RCC 7860 (cell line): ENCODE measurements at regions not wholly inside any gene's neighbourhood (a gene's known extent, or its start where the extent isn't known, plus 50 kb on each side); places are given as distances from the start of the nearest gene placed in this dataset.
"Not testable (repeated sequence)": the region's sequence is repeated elsewhere in the genome, so short reads cannot be mapped to it uniquely, and the experiment has no call there.

Experiments used
- DNase-seq: peaks from one replicate; pipeline ENCODE4 v3.0.0-alpha.2; 2015; ENCODE audit warnings: low spot score
- FAIRE-seq: peaks from 2 replicates; lab custom pipeline; 2012; peaks lifted over from hg19 to GRCh38; lab: Jason Lieb, UNC

DNA sequence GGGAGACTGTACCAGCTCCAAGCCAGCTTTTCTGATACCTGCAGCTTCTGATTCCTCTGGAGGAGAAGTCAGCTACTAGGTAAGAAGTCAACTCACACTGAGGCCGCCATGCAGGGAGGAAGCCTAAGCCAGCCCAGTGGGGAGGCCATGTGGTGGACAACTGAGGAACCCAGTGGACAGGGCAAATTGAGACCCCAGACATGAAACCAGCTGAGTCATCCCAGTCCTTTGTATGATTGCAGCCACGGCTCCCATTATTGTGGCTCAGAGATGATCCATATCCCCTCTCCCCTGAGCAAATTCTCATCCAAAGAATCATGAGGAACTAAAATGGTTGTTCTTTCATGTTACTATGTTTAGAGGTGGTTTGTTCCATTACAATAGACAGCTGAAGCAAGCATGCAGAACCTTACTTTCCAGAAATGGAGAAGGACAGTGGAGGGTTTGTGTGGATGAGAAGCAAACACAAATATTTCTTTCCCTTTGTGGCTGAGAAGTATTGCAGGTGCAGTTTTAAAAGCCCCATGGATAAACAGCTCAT is 1147.3 kb upstream of the TMEM132C start:
- DNase-seq, result no peak
- FAIRE-seq, result no peak

DNA sequence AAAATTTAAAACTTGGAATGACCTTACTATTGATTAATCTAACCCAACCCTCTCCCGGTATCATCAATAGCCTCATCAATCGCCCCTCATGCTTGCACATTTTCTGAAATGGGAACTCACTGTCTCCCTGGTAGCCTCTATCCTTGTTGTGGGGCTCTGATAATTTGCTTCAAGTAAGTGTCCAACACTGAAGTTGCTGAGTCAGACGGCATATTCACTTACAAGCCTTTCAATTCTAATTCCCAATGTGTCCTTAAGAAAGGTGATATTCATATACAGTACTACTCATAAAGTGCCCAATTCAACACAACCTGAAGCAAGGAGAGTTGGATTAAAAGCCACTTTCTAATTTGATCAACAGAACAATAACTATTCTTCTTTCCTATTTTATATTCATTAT is 1146.1 kb upstream of the TMEM132C start:
- FAIRE-seq (no peak), DNase-seq (no peak)

DNA sequence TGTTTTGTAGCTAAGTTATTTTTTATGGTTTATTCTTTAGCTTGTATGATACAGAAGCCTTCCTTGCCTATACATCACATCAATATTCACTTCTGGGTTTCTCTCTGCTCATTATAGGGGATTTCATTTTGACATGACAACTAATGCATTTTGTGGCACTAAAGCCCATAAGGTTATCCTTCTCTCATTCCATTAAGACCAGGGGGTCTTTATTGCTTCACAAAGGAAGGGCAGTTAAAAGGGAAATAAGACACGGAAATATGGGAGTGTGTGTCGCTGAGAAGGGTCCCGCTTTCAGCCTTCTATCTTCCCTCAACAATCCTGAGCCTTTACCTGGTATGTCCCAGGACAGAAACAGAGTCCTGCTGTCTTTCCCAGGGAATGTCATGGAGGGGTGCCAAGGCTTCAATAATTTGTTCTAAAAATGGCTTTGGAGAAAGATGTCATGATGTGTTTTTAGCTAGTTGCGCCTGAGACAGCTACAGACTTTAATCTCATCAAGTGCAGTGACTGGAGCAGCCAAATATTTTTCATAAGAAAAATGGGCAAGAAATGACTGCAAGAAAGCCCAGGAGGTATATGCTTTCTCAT is 1145.4 kb upstream of the TMEM132C start:
- FAIRE-seq (no peak), DNase-seq (no peak)

DNA sequence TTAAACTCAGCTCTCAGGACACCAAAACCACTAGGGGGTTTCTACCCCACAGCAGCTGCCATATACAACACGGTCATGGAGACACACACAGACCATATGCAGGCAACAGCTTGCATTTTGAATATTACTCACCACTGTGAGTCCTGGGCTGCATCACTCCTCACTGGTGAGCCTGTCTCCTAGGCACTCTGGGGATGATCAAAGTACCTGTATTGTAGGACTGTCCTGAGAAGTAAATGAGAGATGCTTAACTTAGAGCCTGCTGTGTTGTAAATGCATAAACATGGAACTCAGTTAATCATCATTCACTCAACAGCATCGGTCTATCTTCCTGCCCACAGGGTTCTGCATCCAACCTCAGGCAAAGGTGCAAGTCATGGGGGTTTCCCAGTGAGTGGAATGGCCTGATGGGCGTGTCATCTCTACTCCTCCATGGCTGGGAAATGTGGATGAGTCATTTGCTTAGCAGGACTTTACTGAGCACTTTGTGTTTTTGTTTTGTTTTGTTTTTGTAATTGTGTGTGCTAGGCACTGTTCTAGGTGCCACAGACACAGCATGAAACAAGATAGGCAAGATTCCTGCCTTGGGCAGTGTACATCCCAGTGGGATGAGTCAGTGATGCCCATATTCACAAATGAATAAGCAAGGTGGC is 1141.2 kb upstream of the TMEM132C start:
- DNase-seq (peak; percentile 94), FAIRE-seq (peak; percentile 81)

DNA sequence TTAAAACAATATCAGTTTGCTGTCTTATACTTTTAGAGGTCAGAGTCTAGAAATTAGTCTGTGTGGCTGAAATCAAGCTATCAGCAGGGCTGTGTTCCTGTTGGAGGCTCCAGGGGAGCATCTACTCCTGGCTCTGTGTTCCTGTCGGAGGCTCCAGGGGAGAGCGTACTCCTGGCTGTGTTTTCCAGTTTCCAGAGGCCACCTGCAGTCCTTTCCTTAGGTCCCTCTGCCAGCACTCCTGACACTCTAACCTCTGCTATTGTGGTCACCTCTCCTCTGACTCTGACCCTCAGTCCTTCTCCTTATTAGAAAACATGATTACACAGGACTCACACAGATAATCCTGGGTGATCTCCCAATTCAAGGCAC is 1140.7 kb upstream of the TMEM132C start:
- no peak for DNase-seq
- no peak for FAIRE-seq

DNA sequence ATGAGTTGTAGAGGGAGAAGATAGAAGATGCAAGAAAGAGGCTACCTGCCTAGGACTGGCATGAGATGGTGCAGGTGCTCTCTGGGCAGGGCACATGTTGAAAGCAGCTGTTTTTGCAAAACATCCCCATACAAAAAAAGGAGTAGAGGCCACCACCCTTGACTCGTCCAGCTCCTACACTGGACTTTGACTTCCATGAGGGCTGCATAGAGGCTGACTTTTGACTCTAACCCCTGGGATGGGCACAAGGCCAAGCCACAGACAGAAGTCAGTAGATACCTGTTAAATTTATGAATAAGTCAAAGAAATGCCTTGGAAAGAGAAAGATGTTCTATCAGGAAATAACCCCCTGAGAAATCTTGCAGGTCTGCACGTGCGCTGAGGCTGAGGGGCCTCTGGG is 1139.1 kb upstream of the TMEM132C start:
- DNase-seq, result no peak
- no peak for FAIRE-seq

DNA sequence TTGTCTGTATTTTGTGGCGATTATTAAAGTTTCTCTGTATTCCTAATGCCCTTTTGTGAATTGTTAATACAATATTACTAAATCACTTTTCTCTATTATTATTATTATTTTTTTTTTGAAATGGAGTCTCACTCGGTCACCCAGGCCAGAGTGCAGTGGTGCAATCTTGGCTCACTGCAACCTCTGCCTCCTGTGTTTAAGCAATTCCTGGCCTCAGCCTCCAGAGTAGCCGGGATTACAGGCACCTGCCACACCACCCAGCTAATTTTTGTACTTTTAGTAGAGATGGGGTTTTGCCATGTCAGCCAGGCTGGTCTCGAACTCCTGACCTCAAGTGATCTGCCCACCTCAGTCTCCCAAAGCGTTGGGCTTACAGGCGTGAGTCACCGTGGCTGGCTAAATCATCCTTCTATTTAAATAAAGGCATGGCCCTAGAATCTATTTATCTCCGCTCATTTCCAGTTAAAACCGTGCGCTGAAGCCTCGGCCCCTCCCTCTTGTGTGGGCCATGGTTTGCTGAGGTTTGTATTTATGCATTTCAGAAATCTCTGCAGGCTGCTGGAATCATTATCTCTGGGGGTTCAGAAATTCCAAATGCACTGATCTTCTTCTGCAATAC is 1136.4 kb upstream of the TMEM132C start:
- DNase-seq, result no peak
- FAIRE-seq, result no peak

DNA sequence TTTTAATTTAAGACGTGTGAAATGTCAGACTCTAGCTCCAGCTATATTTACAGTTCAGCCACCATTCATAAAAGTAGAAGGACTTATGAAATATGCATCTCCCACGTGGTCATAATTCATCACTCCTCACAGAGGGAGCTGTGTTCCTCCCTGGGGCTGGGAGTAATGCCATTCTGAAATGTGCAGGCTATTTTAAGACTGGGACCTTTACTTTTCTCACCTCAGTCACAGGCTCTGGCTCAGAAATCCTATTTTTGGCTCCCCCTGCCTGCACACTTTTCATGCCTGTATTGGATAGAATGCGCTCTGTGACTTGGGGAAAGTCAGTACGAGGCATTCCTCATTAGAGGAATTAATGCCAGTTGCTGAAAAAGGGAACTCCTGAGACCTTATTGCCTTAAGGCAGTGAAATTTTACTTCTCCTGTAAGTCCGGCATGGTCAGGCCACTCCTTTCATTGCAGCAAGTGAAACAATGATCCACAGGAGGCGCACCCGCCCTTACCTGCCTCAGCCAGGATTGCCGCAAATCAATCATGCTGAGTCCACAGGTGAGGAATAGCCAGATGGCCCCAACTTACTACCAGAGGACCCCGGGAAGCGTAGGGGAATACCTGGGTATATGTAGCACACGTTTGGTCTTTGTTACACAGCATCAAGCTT is 1133.2 kb upstream of the TMEM132C start:
- DNase-seq (no peak), FAIRE-seq (no peak)

DNA sequence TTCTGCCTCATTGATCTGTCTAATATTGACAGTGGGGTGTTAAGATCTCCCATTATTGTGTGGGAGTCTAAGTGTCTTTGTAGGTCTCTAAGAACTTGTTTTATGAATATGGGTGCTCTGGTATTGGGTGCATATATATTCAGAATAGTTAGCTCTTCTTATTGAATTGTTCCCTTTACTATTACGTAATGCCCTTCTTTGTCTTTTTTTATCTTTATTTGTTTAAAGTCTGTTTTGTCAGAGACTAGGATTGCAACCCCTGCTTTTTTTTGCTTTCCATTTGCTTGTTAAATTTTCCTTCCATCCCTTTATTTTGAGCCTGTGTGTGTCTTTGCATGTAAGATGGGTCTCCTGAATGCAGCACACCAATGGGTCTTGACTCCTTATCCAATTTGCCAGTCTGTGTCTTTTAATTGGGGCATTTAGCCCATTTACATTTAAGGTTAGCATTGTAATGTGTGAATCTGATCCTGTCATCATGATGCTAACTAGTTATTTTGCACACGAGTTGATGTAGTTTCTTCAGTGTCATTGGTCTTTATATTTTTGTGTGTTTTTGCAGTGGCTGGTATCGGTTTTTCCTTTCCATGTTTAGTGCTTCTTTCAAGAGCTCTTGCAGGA is 1126.0 kb upstream of the TMEM132C start:
- FAIRE-seq, DNase-seq: not testable (repeated sequence)

DNA sequence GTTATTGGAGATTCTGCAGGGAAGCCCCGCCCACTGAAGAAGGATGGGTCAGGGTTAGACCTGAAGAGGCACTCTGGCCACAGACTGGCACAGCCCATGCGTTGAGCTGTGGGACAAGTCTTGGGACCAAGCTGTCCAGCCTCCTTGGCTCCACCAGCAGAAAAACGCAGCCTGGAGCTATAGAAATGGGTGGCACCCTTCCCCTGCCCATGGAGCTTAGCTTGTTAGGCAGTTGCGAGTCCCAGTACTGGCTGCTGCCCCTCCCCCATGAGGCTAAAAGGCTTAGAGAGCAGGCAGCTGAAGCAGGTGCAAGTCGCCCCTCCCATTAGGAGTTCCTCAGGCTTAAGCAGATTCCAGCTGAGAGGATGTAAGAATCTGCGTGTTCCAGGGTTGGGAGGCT is 1124.0 kb upstream of the TMEM132C start:
- FAIRE-seq (no peak), DNase-seq (no peak)

DNA sequence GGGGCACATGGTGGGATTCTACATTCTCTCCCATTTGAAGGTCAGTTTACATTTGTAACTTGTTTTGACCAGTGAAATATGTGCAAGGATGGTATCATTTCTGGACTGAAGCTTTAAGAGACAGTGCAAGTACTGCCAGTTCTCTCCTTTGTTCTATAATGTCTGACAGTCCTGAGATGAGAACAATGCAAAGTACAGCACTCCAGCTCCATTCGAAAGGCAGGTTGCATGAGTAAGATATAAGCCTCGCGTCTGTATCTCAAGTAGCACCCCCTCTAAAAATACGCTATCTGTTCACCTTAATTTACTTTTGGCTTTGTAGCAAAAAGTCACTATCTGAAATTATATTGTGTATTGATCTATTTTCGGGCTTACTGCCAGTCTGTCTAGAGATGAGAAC is 1122.2 kb upstream of the TMEM132C start:
- DNase-seq (no peak), FAIRE-seq (no peak)

DNA sequence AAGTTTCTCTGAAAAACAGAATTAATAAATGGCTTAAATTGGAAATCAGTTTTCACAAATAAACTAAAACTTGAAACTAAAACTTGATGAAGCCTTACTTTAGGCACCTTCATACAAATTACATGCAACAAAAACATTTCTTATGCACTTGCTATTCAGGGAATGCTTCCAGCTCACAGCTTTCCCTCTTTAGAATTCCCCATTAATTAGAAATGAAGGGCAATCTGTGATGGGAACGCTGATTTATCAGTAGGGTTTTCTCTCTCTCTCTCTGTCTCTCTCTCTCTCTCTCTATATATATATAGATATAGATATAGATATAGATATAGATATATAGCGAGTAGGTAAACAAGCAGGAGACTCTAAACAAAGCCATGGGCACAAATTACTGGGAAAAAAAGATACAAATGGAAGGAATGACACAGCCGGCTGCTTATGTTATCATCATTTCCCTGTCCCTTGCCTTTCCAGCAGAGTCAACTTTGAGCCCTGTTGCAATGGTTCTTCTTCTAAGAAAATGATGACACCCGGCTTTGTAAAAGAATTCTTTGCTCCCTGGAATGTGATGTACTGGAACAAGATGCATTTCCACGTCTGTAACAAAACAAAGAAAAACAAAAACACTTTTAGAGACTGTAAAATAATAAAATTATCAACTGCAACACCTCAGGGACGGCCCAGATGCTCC is 1121.6 kb upstream of the TMEM132C start:
- no peak for FAIRE-seq
- DNase-seq, result no peak

DNA sequence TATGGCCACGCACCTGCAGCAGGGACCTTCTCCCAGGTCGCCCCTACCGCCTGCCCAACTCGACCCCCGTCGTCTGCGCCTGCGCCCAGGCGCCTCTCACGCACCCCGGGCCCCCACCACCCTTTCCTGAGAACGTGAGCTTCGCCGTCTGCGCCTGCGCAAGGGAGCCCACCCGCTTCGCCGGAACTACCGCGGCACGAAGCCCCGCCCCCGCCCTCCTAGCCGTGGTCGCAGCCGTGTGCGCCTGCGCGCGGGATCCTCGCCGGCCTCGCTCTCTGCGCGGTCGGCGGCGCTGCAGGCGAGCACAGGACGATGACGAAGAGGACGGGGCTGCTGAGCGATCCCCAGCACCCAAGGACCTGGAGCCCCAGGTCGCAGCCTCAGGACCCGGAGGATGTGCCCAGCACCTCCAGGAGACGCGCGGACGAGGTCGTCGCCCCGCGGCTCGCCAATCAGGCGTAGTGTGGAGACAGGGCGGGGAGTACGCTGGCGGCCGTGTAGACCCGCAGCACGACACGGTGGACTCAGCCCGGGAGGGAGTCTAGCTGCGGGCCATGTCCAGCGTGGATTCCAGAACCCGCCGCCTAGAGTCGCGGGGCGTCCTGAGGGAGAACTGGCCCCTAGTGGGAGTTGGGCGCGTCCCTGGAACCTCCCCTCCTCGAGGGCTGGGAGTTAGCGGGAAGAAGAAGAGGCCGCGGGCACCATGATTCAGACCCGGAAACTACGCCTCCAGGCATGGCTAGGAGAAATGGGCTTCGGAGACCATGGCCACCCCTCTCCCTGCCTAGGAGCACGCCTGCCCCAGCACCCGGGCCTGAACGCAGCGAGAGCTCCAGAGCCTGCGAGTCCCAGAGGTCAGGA is 1120.8 kb upstream of the TMEM132C start:
- FAIRE-seq (no peak), DNase-seq (no peak)

DNA sequence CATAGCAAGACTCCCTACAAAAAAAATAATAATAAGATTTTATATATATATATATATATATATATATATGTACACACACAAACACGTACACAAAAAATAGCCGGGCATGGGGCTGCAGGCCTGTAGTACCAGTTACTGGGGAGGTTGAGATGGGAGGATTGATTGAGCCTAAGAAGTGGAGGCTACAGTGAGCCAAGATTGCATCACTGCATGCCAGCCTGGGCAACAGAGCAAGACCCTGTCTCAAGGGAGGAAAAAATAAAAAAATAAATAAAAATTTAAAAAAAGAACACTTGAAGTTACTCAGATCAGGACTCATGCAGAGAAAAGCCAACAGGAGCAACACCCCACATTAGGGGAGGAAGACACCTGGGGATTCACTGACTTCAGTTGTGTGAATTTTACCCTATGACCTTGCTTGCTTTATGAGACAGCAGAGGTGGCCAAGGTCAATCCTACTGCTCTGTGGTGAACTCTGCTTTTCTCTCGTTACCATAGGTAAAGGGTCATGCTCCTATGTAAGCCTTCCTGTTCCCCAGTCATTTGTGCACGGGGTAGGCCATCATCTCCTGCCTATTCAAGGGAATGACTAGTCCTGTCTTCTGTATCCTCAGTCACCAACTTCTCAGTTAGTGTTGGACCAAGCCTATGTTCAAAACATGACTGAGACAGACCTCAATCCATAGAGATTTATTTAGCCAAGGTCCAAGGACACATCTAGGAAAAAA is 1119.8 kb upstream of the TMEM132C start:
- FAIRE-seq (no peak), DNase-seq (no peak)

DNA sequence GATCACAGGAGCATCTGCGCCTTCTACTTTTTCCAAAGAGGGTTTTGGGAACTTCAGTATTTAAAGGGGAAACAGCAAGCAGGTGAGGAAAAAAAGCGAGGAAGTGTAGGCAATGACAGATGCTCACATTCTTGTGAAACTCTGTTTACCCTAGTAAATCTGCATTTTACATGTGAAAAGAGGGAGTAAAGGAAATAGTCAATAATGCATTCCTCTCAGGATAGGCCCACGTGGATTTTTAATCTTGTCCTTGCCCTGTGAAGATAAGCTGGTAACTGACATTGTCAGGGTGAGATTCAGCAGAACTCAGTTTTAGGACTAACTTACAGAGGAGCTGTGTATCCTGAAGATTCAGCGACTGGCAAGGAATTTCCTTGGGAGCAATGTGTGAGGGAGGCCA is 1119.2 kb upstream of the TMEM132C start:
- DNase-seq (no peak), FAIRE-seq (no peak)

DNA sequence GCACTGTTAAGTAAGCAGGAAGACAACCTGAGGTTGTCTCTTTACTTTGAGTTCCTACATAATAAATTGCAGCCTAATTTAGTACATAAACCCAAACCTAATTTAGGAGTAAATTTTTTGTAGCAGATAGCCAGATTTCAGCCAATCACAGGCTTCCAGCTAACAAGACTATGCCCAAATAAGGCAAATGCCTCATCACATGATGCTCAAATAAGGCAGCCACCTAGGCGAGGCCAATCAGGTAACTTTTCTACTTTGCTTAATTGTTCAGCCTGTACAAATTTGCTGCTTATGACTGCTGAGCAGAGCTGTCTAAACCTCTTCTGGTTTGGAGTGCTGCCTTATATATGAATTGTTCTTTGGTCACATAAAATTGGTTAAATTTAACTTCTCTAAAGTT is 1118.7 kb upstream of the TMEM132C start:
- no peak for DNase-seq
- no peak for FAIRE-seq

DNA sequence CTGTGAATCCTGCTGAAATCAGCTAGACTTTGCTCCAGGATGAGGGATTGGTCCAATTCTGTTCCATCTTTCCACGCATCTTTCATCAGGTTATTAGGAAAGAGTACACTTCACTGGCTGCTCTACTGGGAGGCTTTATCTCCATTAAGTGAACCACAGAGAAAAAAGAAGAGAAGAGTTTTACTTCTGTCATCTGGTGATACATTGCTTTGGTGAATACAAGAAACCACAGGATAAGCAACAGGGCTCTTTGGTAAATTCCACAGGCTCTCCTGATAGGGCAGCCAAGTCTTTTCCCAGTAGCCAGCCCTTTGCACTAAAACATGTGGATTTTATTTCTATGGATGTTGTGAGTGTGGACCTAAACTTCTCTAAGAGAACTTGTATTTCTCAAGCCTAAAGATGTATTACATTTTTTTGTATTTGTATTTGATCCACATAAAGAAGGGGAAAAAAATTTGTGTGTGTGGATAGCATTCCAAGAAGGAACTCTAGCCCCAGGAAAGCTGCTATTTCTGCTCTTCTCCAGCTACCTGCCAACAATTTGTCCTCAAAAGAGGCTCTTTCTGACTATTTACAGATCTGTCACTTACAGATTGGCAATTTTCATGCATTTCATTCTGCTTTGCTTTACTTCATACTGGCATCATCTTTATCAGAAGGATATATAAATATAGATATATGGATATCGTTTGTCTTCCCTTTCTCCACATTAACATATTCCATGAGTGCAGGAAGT is 1117.6 kb upstream of the TMEM132C start:
- no peak for DNase-seq
- FAIRE-seq, result no peak

DNA sequence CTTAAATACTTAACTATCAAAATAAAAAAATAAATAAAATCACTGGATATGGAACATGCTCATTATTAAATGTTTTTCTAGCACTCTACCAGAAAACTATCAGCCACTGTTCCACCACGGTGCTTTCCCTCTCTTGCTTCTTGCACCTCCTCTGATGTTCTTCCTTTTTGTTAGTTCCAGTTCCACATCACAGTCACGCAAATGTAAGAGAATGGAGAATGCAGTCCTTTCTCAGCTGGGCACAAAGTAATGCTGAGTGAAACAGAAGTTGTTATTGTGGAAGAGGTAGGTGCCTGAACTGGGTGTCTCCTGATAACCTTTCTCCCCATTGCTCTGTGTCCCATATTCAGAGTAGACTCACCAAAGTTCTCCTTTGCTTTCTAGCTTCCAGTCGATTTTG is 1116.9 kb upstream of the TMEM132C start:
- no peak for FAIRE-seq

DNA sequence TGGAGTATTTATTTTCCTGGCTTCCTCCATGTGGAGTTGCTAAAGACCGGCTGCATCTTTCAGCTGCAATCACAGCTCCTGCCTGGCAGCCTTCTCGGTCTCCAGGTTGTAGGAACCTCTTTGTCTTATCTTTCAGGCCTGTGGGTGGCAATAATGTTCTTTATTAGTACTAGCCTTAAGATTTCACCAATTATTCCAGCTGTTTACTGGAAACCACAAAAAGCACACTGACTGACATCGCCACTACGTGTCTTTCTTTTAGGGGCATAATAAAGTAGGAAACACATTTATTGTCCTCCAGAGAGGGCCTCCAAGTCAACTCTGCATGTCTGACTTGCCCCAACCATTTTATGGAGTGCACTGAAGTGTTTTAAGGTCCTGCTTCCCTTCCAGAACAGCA is 1116.5 kb upstream of the TMEM132C start:
- DNase-seq, result no peak
- FAIRE-seq, result no peak

More for the DNA sequence above, 1116.9 kb upstream of the TMEM132C start:
- no peak for DNase-seq
